Nephron progenitor cell (in vitro differentiated cells): ENCODE measurements at regions not wholly inside any gene's neighbourhood (a gene's known extent, or its start where the extent isn't known, plus 50 kb on each side); places are given as distances from the start of the nearest gene placed in this dataset.

Experiments
- DNase-seq: peaks from one replicate; pipeline ENCODE4 v3.0.0; 2021
- H3K27ac Mint-ChIP-seq: 2 replicates; pipeline ENCODE4 v1.8.0; 2021; ENCODE audit warnings: mild to moderate bottlenecking, moderate library complexity, mixed read lengths
- H3K27me3 Mint-ChIP-seq: 2 replicates; pipeline ENCODE4 v1.8.0; 2021; ENCODE audit warnings: mild to moderate bottlenecking, low read depth, mixed read lengths; ENCODE audit not compliant: poor library complexity
- H3K36me3 Mint-ChIP-seq: 2 replicates; pipeline ENCODE4 v1.8.0; 2021; ENCODE audit warnings: low read depth, mixed read lengths
- H3K4me1 Mint-ChIP-seq: 2 replicates; pipeline ENCODE4 v1.8.0; 2021; ENCODE audit warnings: mixed read lengths
- H3K4me3 Mint-ChIP-seq: 2 replicates; pipeline ENCODE4 v1.8.0; 2021; ENCODE audit warnings: mild to moderate bottlenecking, moderate library complexity, mixed read lengths
- H3K9me3 Mint-ChIP-seq: 2 replicates; pipeline ENCODE4 v1.8.0; 2021; ENCODE audit warnings: mild to moderate bottlenecking, moderate library complexity, mixed read lengths
- CTCF ChIP-seq: fragments of 200-600 bp; sonication (generic); IDR thresholded peaks from 2 replicates; pipeline ENCODE4 v1.5.0; 2021; ENCODE audit warnings: antibody characterized with exemption

DNA sequence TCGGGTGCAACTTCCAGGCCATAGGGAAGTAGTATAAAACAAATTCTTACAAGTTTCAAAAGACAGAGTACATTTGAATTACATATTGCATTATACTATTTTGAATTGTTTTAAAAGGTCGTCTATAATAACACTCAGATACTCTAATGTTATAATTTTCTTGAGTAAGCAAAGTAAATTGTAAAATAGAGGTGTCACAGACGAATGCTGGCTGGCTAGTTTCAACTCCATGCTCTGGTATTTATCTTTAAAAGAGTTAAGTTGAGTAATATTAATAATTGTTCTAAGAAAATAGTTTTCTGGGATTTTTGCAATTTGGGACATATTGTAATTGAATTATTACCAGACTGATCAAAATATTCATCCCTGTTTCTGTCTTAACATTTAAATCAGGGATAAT is 764.9 kb downstream of the TECRL start:
- no peak for TF ChIP-seq CTCF
- Mint-ChIP-seq H3K36me3 (no peaks in the 10 kb centered on the region), H3K27ac (no peak overlapping the region), H3K4me3 (no peak overlapping the region), H3K4me1 (no peaks in the 10 kb centered on the region), H3K27me3 (no peaks in the 10 kb centered on the region), H3K9me3 (no peaks in the 10 kb centered on the region)
- no peak for DNase-seq

- H3K4me1 Mint-ChIP-seq: no peaks in the 10 kb centered on the region
- no peak for TF ChIP-seq CTCF
- no peaks in the 10 kb centered on the region for H3K27me3 Mint-ChIP-seq
- no peaks in the 10 kb centered on the region for H3K9me3 Mint-ChIP-seq
- no peaks in the 10 kb centered on the region for H3K36me3 Mint-ChIP-seq
- no peak overlapping the region for H3K4me3 Mint-ChIP-seq
- DNase-seq: no peak
- no peak overlapping the region for H3K27ac Mint-ChIP-seq
Measured at GRCh38 chr4:63637270-63637669, 772.0 kb downstream of the TECRL start.

DNA sequence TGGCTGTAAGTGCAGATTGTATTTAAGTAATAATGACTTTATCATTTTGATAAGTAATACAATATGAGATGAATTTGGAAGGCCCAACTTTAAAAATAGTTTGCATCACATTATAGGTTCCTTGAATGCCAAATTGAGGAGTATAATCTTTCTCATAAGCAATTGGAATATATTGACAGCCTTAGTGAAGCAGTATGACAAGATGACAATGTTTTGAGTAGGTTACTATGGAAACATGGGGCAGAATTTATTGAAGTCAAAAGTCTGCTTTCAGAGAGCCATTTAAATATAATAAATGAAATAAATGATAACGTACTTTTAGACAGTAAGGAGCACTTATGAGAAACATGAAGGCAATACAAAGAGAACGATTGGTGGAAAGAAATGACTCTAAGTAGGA is 776.4 kb downstream of the TECRL start:
- Mint-ChIP-seq H3K4me1 (no peaks in the 10 kb centered on the region), H3K27ac (no peak overlapping the region), H3K36me3 (no peaks in the 10 kb centered on the region), H3K27me3 (no peaks in the 10 kb centered on the region), H3K9me3 (no peaks in the 10 kb centered on the region), H3K4me3 (no peak overlapping the region)
- TF ChIP-seq CTCF: no peak
- no peak for DNase-seq

DNA sequence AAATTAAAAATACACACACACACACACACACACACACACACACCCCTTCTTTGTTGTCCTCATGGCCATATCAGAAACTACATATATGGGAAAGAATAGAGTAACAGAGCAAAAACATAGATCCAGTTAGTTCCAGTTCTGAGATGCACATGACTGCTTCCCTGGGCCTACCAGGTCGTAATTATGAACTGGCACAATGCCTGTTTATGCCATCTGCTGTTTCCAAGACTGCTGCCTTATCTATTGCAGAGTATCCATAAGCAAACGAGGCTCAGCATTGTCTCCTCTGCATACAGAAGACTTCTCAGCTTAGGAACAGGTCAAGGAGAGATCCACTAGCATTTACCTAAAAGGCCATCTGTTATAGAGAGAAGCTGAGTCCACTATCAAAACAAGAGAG is 789.0 kb downstream of the TECRL start:
- DNase-seq: no peak
- Mint-ChIP-seq H3K36me3 (no peaks in the 10 kb centered on the region), H3K27ac (no peak overlapping the region), H3K9me3 (no peaks in the 10 kb centered on the region), H3K27me3 (peaks cover 8% of the 10 kb centered on the region), H3K4me3 (no peak overlapping the region), H3K4me1 (peaks cover 4% of the 10 kb centered on the region)
- TF ChIP-seq CTCF: no peak

DNA sequence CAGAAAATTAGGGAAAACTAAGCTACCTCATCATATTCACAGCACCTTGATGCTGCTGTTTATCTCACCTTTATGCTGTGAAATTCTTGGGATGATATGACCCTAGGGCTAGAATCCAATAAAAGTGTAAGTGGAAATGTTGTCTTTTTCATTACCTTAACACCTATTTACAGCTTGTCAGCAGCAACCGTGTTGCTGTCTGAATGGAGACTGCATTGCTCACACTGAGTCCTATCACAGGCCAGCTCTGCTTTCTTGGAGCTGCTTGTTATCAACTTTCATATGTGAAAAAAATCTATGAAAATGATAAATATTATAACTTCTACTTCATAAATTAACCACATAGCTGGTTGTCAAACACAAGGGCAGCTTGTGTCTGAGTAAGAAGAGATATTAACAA is 789.5 kb downstream of the TECRL start:
- Mint-ChIP-seq H3K4me3 (no peak overlapping the region), H3K36me3 (no peaks in the 10 kb centered on the region), H3K9me3 (no peaks in the 10 kb centered on the region), H3K27me3 (peaks cover 4% of the 10 kb centered on the region), H3K27ac (no peak overlapping the region), H3K4me1 (peaks cover 4% of the 10 kb centered on the region)
- no peak for TF ChIP-seq CTCF
- DNase-seq: no peak

DNA sequence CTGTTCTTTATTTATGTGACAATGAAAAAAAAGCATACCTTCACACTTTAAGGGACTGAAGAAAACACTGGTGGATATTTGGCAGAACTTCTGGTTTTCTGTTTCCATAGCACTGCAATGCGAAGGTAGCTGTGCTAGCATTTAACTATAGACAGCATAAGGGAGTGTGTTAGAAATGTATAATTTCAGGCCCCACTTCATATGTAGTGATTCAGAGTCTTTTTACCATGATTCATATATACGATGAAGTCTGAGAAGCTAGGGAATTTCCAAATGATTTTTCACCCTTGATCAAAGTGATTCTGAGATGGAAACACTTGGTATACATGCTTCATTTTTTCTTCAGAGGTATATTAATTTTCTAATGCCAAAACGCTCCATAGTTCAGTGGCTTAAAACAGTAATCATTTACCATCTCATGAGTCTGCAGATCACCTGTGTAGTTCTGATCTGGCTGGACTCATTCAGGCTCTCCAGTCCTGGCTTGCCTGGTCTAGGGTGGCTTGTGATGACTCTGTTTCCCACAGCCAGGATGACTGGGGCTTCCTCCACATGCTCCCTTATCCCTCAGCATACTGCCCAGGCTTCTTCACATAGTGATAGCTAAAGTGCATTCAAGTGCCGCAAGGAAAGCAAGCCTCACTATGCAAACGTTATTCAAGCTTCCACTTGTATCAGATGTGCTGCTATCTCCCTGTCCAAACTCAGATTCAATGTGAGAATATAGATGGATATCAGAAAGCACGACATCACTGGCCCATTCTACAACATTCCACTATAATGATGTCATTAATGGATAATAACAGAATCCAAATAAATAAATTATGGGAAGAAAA is 790.1 kb downstream of the TECRL start:
- Mint-ChIP-seq H3K27me3 (peaks cover 4% of the 10 kb centered on the region), H3K4me3 (no peak overlapping the region), H3K4me1 (peaks cover 4% of the 10 kb centered on the region), H3K36me3 (no peaks in the 10 kb centered on the region), H3K9me3 (no peaks in the 10 kb centered on the region), H3K27ac (no peak overlapping the region)
- TF ChIP-seq CTCF: no peak
- DNase-seq: no peak
